IMR-90 (cell line): ENCODE measurements at regions not wholly inside any gene's neighbourhood (a gene's known extent, or its start where the extent isn't known, plus 50 kb on each side); places are given as distances from the start of the nearest gene placed in this dataset.

Experiments
- BHLHE40 ChIP-seq: fragments of 150-350 bp; IDR thresholded peaks from 2 replicates; pipeline ENCODE4 v1.6.1; 2016; ENCODE audit warnings: mild to moderate bottlenecking, low read depth, low read length
- CEBPB ChIP-seq: IDR thresholded peaks from 2 replicates; pipeline ENCODE4 v1.6.1; 2012; ENCODE audit warnings: low read depth, low read length, improper control_type of control experiment
- CHD1 ChIP-seq: IDR thresholded peaks from 2 replicates; pipeline ENCODE4 v1.6.1; 2012; ENCODE audit warnings: low read depth, low read length, improper control_type of control experiment
- CTCF ChIP-seq: conservative IDR thresholded peaks from 2 replicates; pipeline ENCODE4 v1.5.1; 2012; ENCODE audit warnings: mild to moderate bottlenecking, low read depth, low read length, improper control_type of control experiment
- ELK1 ChIP-seq: fragments of 150-350 bp; IDR thresholded peaks from 2 replicates; pipeline ENCODE4 v1.6.1; 2016; ENCODE audit warnings: low read depth, mild to moderate bottlenecking, low read length, moderate library complexity, borderline replicate concordance
- FOS ChIP-seq: fragments of 150-350 bp; IDR thresholded peaks from 2 replicates; pipeline ENCODE4 v1.6.1; 2016; ENCODE audit warnings: low read depth, low read length
- MXI1 ChIP-seq: IDR thresholded peaks from 2 replicates; pipeline ENCODE4 v1.6.1; 2012; ENCODE audit warnings: low read depth, mild to moderate bottlenecking, low read length, moderate library complexity, borderline replicate concordance
- POLR2A ChIP-seq: IDR thresholded peaks from 2 replicates; pipeline ENCODE4 v1.6.1; 2012; ENCODE audit warnings: mild to moderate bottlenecking, low read depth, low read length
- RAD21 ChIP-seq: IDR thresholded peaks from 2 replicates; pipeline ENCODE4 v1.6.1; 2012; ENCODE audit warnings: low read length, improper control_type of control experiment
- RCOR1 ChIP-seq: IDR thresholded peaks from 2 replicates; pipeline ENCODE4 v1.6.1; 2012; ENCODE audit warnings: mild to moderate bottlenecking, low read length, improper control_type of control experiment; ENCODE audit not compliant: insufficient replicate concordance
- RFX5 ChIP-seq: IDR thresholded peaks from 2 replicates; pipeline ENCODE4 v1.8.0; 2012; ENCODE audit warnings: low read depth, mild to moderate bottlenecking, low read length, moderate library complexity
- SMC3 ChIP-seq: fragments of 150-350 bp; IDR thresholded peaks from 2 replicates; pipeline ENCODE4 v1.6.1; 2016; ENCODE audit warnings: low read depth, mild to moderate bottlenecking, antibody characterized with exemption, low read length, moderate library complexity
- USF2 ChIP-seq: fragments of 150-350 bp; IDR thresholded peaks from 2 replicates; pipeline ENCODE4 v1.6.1; 2017; ENCODE audit warnings: mild to moderate bottlenecking, antibody characterized with exemption, low read length, low read depth

GRCh38 chr6:170074907-170075306, 216.0 kb downstream of the DLL1 start:
- TF ChIP-seq CTCF (no peak), POLR2A (no peak), SMC3 (no peak), USF2 (no peak), BHLHE40 (no peak), MXI1 (no peak), CEBPB (no peak), ELK1 (no peak), RAD21 (no peak), CHD1 (no peak), RCOR1 (no peak), FOS (no peak), RFX5 (no peak)
